Heart right ventricle (tissue), 16 donors: ENCODE measurements at regions not wholly inside any gene's neighbourhood (a gene's known extent, or its start where the extent isn't known, plus 50 kb on each side); places are given as distances from the start of the nearest gene placed in this dataset.
A peak's percentile ranks its signal among the peaks of the same experiment; 100 is the strongest.

Experiments
- ATAC-seq, 8 donors: fragments of 200-7000 bp; cut with Tn5 transposase; one replicate each; pipeline ENCODE4 v1.9.1; 2020; ENCODE audit warnings: mild to moderate bottlenecking in 8 of 8, moderate library complexity in 8 of 8, moderate number of reproducible peaks in 1 of 8
- DNase-seq, 2 donors: peaks; one replicate each; pipeline ENCODE4 v3.0.0-alpha.2; 2020
- H3K27ac ChIP-seq, 10 donors: fragments of 200-600 bp; sonication (generic) in 2 of 10; one replicate each; pipeline versions ENCODE4 v1.5.0 to v1.8.0; 2020 to 2022; ENCODE audit warnings: mild to moderate bottlenecking in 3 of 10
- H3K27me3 ChIP-seq, 7 donors: fragments of 200-600 bp; one replicate each; pipeline ENCODE4 v1.8.0; 2021 to 2022; ENCODE audit warnings: mild to moderate bottlenecking in 2 of 7
- H3K36me3 ChIP-seq, 9 donors: fragments of 200-600 bp; sonication (generic) in 1 of 9; one replicate each; pipeline versions ENCODE4 v1.5.0 to v1.8.0; 2020 to 2022; ENCODE audit warnings: mild to moderate bottlenecking in 2 of 9
- H3K4me1 ChIP-seq, 9 donors: fragments of 200-600 bp; sonication (generic) in 1 of 9; one replicate each; pipeline versions ENCODE4 v1.5.0 to v1.8.0; 2020 to 2022; ENCODE audit warnings: mild to moderate bottlenecking in 4 of 9
- H3K4me3 ChIP-seq, 10 donors: fragments of 200-600 bp; sonication (generic) in 2 of 10; one replicate each; pipeline versions ENCODE4 v1.5.0 to v1.8.0; 2020 to 2022; ENCODE audit warnings: mild to moderate bottlenecking in 7 of 10, moderate library complexity in 2 of 10
- H3K9me3 ChIP-seq, 11 donors: fragments of 200-600 bp in 10 of 11; sonication (generic) in 2 of 11; one replicate each; pipeline versions ENCODE4 v1.5.0 to v1.8.0; 2013 to 2022; ENCODE audit warnings: mild to moderate bottlenecking in 2 of 11, control low read depth in 1 of 11, moderate library complexity in 1 of 11
- WGBS, 2 donors: extraction: QIAGEN DNeasy Blood & Tissue Kit; methylation state at CpG; one replicate each; pipeline ENCODE4 v1.1.7; 2013; ENCODE audit warnings: inconsistent platforms in 1 of 2; 5-methylcytosine and 5-hydroxymethylcytosine counted together
- intact Hi-C, 10 donors: fragments of 100-400 bp; cut with DNase I; formaldehyde crosslinking; loops; one replicate each; pipeline versions ENCODE4 v1.11.1 to v1.14.2; 2022
- TF ChIP-seq, protein P1 (sequence below), 9 donors: fragments of 200-600 bp; sonication (generic) in 2 of 9; IDR thresholded peaks; one replicate each; pipeline versions ENCODE4 v1.5.0 to v1.8.0; 2021 to 2022; ENCODE audit warnings: antibody characterized with exemption in 9 of 9, mild to moderate bottlenecking in 5 of 9, moderate library complexity in 1 of 9
- donor health status: Arrhythmogenic right ventricular cardiomyopathy.
- donor health status: ischemic (EF 13 %, LVEDD 7.1; RV severe dilation, severe dysfunction).
- donor health status: healthy with polysubstance abuse.
- donor health status: DM: no; HTN: yes; CAD: no.
- donor health status: DM: no; HTN: no; CAD: no.
- donor health status: ischemic (EF 25% LVEDD 6.9; RV normal size, moderate dysfunction).
- donor health status: ischemic (EF 25% LVEDD 5.7; RV mildly dilated, moderate dysfunction).
- donor health status: healthy.
- donor health status: DM: yes; HTN: yes; CAD: no.
- donor health status: Ischemic cardiomyopathy.
- donor health status: ischemic (EF 35%, LVEDD 5.7; RV mildly dilated, moderate dysfunction).
- donor health status: nonischemic (EF 11% LVEDD 7.7; RV severe dilation, severe dysfunction).
- donor health status: DM: yes; HTN: yes; CAD: no.
- donor health status: PGD.
- donor health status: ischemic (EF 29% LVEDD 5.4; RV normal size, mild dysfunction).
- donor health status: nonischemic (EF 23%, LVEDD 6.1; RV moderate dilation, normal function).

DNA sequence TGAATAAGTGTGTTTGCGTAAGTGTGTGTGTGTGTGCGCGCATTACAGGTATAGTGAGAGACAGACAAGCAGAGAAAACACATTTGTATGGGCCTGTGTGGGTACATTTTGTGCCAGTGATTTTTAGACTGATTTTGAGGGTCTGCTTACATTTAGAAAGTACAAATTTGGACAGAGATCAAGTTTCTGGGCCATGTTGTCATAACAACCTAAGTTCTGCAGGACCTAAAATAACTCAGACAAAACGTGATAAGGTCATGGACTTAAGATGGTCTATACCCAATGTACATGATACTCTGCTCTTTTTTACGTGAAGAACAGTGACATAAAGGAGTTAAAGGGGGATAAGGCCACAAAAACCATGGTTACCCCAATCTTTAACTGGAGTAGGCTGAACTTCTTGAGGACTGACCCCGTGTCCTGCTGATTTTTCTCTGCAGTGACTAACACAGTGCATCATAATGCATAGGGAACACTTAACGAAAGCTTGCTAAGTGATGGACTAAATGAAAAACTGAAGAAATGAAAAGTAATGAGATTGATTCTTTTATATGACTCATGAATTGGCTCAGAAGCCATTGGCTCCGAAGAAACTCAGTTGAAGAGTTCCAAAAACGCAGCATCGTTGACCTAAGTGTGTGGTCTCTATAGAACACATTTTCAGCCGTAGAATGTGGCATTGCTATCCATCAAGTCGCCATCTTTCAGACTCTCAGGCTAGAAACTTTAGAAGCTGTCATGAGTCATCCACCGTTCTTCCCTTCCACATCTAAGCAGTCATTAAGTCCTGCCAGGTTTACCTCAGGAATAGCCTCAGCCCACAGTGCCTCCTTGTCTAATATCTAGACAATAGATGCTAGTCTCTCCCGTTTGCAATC is 61.6 kb upstream of the NCOA1 start:
- Histone ChIP-seq H3K9me3 (no peaks in the 10 kb centered on the region), H3K4me1 (peaks cover under 1 to 41% (median 19%) of the 10 kb centered on the region in 9 donors), H3K4me3 (no peak overlapping the region), H3K27ac (no peak overlapping the region), H3K27me3 (no peaks in the 10 kb centered on the region), H3K36me3 (no peaks in the 10 kb centered on the region)
- WGBS, 2 donors = 73 to 80% methylated on average over 14 of the region's 14 CpGs
- DNase-seq (no peak), ATAC-seq (no peak)
- intact Hi-C loops = loop anchor here in 4 of 10 donors (10.0 kb wide), 2 partner anchors 55 to 295 kb away; no protein-coding TSS in a partner anchor
- TF ChIP-seq, protein P1, sequence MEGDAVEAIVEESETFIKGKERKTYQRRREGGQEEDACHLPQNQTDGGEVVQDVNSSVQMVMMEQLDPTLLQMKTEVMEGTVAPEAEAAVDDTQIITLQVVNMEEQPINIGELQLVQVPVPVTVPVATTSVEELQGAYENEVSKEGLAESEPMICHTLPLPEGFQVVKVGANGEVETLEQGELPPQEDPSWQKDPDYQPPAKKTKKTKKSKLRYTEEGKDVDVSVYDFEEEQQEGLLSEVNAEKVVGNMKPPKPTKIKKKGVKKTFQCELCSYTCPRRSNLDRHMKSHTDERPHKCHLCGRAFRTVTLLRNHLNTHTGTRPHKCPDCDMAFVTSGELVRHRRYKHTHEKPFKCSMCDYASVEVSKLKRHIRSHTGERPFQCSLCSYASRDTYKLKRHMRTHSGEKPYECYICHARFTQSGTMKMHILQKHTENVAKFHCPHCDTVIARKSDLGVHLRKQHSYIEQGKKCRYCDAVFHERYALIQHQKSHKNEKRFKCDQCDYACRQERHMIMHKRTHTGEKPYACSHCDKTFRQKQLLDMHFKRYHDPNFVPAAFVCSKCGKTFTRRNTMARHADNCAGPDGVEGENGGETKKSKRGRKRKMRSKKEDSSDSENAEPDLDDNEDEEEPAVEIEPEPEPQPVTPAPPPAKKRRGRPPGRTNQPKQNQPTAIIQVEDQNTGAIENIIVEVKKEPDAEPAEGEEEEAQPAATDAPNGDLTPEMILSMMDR (IDR thresholded peaks at IDR 0.05) = no peak

DNA sequence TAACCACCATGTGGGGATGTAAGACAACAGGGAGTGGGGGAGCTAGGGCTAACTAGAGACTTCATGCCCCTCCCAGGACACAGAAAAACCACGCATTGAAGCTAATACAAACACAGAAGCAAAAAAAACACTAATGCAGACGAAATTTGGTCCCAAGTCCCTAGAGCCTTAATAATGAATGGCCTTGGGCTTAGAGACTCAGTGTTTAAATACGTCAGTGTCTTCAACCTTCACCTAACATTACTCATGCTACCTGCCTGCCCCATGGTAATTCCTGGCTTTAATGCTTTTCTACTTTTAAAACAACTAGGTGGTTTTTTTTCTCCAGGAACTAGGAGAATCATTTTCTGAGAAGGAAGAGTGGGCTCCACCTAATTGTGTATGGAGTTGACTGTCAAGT is 64.1 kb upstream of the ITSN2 start:
- Histone ChIP-seq H3K36me3 (no peaks in the 10 kb centered on the region), H3K4me1 (peaks cover 0 to 11% (median 0%) of the 10 kb centered on the region in 9 donors), H3K9me3 (peaks cover 0 to 10% (median 0%) of the 10 kb centered on the region in 11 donors), H3K4me3 (no peak overlapping the region), H3K27ac (no peak overlapping the region), H3K27me3 (no peaks in the 10 kb centered on the region)
- TF ChIP-seq, protein P1 (IDR thresholded peaks at IDR 0.05) = no peak
- DNase-seq = no peak
- ATAC-seq = no peak
- WGBS, 2 donors = 86 to 90% methylated on average over 3 of the region's 3 CpGs
- intact Hi-C loops = loop anchor here in 5 of 10 donors (5.0 to 10.0 kb wide), 5 partner anchors 60 to 403 kb away; no protein-coding TSS in a partner anchor

DNA sequence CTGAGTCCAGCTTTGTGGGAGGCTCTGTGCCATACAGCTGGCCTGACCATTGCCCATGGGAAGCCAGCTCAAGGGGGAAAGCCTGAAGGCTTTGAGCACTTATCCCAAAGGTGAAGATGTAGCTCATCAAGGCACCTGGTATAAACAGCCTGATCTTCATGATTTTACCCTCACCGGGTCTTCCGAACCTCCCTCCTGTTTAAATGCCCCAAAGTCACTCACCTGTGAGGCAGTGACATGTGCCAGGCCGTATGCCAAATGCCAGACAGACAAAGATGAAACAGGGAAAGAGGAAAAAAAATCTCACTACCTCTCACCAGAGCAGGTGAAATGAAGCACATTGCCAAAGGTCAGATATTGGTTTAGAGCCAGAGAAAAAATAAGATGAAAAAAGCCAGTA is 62.8 kb upstream of the ITSN2 start:
- peaks cover 0 to 10% (median 0%) of the 10 kb centered on the region in 11 donors for H3K9me3 ChIP-seq
- 71 to 77% methylated on average over 3 of the region's 3 CpGs for WGBS, 2 donors
- H3K27ac ChIP-seq = no peak overlapping the region
- intact Hi-C loops = loop anchor here in 5 of 10 donors (5.0 to 10.0 kb wide), 5 partner anchors 62 to 404 kb away; no protein-coding TSS in a partner anchor
- H3K36me3 ChIP-seq = no peaks in the 10 kb centered on the region
- TF ChIP-seq, protein P1 (IDR thresholded peaks at IDR 0.05) = no peak
- H3K4me1 ChIP-seq = peaks cover 0 to 6% (median 0%) of the 10 kb centered on the region in 9 donors
- ATAC-seq (peak in 1 of 8 donors; percentile 7), DNase-seq (no peak)
- H3K4me3 ChIP-seq = no peak overlapping the region
- H3K27me3 ChIP-seq = no peaks in the 10 kb centered on the region

DNA sequence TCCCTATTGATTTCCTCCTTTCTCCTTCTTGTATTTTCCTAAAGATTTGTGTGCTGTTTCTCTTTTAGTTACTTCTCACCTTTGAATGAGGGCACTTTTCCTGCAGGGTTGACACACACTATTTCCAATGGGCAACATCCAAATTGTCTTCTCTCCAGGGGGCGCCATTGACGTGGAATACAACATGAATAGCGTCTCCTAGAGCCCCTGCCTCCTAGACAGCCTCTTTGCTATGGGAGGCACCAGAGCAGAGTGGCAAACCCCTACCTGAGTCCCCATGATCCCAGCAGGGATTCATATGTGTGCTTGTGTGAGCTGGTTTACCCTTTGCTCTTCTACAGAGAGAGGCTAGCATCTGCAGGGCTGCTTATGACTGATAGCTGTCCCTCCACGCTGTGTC is 61.3 kb upstream of the ITSN2 start:
- WGBS, 2 donors = 25 to 26% methylated on average over 4 of the region's 4 CpGs
- ATAC-seq (peak in 7 of 8 donors; percentile 58 to 90 (median 83)), DNase-seq (peak in 1 of 2 donors; percentile 75)
- Histone ChIP-seq H3K4me1 (peaks cover 0 to 5% (median 0%) of the 10 kb centered on the region in 9 donors), H3K9me3 (peaks cover 0 to 10% (median 0%) of the 10 kb centered on the region in 11 donors), H3K4me3 (no peak overlapping the region), H3K27ac (no peak overlapping the region), H3K36me3 (no peaks in the 10 kb centered on the region), H3K27me3 (no peaks in the 10 kb centered on the region)
- TF ChIP-seq, protein P1 (IDR thresholded peaks at IDR 0.05) = peak; percentile 28 to 78 (median 66)
- intact Hi-C loops = loop anchor here in 5 of 10 donors (5.0 to 10.0 kb wide), 5 partner anchors 63 to 406 kb away; no protein-coding TSS in a partner anchor
